Forelimb muscle (tissue), 1 donor: ENCODE measurements at regions not wholly inside any gene's neighbourhood (a gene's known extent, or its start where the extent isn't known, plus 50 kb on each side); places are given as distances from the start of the nearest gene placed in this dataset.

Experiments used
- DNase-seq: peaks from one replicate; pipeline ENCODE4 v3.0.0-alpha.2; 2013; ENCODE audit warnings: low read depth

DNA sequence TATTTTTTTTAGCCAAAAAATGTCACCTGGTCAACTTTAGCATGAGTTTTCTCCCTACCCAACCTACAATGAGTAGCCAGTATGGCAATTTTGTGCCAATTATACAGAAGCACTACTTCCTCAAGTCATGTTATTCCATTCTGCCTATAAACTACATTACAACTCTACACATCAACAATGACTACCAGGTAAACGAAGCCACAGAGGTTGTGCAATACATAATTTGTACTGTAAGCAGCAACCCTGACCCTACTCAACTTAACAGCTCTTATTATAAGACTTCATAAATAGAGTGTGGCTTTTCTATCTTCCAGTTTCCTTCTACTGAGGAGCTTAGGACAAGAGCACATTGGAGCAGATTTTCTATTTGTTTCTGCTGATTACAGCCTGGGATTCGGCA lies 160.5 kb downstream of the HS3ST1 start:
- no peak for DNase-seq

DNA sequence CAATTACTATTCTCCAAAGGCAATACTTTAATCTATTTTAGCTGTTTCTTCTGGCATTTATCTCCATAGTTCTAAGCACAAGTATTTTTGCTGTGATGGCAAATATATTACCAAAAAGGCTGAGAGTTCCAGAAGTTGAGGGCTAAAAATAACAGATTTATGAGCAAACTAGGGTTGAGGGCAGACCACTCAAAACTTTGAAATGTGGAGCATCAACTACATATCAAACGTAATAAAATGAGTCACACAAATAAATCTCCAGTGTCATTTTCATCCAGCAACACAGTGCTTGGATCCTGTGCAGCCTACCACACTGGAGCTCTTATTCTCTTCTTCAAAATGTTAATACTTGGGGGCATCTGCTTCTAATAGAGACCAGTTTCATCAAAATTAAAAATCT lies 163.9 kb downstream of the HS3ST1 start:
- no peak for DNase-seq

DNA sequence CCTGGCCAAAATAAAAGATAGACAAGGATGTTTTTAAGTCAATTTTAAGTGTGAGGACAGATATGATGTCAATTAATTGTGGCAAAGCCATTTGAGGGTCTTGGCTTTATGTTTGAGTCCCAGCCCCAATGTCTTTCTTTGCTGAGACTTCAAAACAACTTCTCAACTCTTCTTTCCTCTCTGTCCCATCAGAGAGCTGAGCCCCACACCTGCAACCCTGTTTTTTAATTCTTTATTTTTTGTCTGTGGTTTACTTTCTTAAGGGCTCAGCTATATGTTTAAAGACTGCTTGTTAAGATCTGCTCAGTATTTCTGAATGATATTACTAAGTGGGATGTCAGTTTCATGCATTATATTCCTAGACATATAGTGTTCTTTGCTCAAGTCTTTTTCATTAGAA lies 164.3 kb downstream of the HS3ST1 start:
- DNase-seq = no peak

DNA sequence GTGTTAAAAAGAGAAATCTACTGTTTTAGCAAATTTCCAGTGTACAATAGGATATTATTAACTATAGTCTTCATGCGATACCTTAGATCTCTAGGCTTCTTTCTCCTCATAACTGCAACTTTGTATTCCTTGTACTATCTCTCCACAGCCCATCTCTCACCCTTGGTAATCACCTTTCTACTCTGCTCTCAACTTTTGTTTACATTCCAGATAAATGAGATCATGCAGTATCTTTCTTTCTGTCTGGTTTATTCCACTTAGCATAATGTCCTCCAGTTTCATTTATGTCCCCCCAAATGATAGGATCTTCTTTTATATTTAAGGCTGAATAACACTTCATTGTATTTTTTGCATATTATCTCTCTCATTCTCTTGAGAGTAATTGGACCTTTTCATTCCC lies 165.5 kb downstream of the HS3ST1 start:
- DNase-seq = no peak

DNA sequence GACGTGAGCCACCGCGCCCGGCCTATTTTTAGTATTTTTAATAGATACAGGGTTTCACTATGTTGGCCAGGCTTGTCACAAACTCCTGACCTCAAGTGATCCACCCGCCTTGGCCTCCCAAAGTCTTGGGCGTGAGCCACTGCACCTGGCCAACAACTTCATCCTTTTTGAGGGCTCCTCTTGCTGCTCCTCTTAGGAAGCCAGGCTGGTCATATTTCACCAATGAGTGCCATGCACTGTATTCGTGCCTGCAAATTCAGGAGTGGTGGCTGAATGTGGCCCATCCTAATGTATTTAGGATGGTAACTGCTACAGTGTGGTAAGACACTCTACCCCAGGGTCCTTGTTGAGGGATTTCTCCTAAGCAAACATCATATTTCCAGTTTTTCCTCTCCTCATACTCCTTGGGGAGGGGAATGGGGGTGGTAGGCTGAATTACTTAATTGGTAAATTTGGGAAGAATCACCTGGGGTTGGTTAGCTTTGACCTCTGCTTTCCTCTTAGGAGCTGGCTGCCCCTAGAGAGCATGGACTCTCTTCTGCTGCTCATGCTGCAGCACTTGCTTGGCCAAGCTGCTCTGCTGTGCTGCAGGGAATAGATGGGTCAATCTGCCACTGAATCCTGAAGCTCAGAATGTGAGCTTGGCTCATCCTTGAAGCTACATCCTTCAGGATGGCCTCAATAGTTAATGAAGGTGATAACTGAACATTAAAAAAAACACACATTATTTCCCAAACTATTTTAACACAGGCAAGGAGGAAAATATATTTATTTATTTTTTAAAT lies 167.4 kb downstream of the HS3ST1 start:
- no peak for DNase-seq

DNA sequence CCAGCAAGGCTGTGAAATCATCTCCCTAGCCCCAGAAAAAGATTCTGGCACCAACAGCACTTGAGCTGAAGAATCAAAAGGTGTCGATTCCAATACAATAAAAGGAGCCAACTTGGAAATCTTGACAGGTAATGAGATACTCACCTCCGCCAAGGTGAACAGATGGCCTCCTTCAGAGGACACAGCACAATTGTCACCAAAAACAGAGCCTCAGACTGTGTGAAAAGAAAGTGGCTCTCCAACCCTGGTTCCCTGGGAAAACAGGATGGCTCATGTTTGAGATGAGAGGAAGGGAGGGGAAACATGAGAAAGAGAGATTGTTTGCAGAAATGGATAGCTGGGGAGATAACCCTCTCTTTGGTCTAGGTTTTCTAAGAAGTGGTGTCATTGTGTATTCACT lies 168.9 kb downstream of the HS3ST1 start:
- DNase-seq = no peak

DNA sequence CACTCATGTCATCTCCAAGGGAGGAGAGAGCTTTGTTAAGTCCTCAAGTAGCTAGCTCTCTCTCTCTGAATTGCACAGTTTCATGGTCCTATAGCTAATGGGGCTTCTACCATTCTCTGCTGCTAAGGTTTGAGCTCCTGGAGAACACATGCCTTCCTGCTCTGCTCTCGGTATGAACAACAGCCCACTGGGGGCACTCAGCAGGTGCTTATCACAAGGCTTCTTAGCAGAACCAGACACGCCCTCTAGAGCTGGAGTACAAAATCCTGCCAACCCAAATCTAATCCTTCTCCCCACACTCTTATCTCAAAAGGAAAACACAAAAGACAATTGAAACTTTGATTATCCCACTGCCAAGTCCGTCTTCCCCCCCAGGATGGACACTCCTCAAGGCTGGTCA lies 176.5 kb downstream of the HS3ST1 start:
- DNase-seq = no peak

DNA sequence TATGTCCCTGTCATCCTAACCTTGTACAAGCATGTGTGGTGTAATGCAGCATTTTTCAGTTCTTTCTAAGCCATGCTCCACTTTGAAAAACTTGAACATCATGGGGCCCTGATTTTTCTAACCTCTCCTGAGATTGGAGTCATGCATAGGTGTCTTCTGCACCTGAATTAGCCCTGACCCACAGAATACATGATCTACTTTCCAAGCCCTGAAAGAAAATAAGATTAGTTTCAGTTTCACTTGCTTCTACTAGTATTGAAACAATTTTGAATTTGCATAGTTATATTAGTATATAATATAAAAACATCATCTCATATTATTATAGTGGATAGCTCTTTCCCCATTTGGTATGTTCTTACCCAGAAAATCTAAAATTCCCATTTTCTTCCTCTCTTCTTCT lies 178.2 kb downstream of the HS3ST1 start:
- no peak for DNase-seq

DNA sequence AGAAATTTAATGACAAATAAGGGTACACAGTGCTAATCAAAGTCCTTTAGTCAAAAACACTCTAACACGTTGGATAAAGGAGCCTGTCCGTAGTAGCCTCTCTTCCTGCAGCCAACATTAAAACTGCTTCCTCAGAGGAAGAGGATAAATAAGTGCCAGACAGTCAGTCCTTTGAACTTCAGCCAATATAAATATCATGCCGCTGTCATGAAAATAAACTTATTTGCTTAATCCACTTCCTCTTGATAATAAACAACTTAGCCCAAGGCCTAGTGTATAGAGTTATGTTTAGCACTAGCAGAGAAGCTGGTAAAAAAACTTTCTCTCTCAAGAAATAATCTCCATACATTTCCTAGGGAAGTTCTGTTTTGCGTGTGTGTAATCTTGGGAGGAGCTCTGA lies 196.7 kb downstream of the HS3ST1 start:
- DNase-seq = no peak

DNA sequence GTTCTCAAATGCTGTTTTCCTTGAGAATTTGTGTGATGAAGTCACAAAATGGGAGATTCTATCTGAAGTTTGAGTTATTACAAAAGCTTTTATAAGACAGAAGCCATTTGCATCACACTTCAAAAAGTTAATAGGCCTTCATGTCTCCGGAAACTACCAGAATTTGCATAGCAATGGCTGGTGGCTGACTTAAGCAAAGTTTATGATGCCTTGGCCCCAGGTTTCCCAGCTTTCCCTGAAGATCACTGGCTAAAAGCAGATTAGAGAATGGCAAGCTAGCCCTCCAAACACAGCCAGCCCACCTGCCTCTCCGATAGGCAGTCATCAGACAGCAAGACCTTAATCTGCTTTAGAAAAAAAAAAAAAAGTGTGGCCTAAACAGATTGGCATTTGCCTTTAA lies 197.8 kb downstream of the HS3ST1 start:
- no peak for DNase-seq

DNA sequence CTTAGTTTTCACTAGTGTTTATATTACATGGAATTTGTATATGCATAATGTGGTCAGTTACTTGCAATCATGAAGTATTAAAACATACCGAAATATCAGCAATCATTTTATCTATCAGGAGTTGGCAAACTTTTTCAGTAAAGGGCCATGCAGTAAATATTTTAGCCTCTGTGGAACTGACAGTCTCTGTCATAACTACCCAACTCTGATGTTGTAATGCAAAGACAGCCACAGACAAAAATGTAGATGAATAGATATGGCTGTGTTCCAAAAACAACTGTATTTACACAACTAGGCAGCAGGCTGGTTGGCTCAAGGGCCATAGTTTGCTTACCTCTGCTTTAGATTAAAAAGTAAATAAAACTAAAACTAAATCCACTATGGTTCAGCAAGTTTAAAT lies 200.2 kb downstream of the HS3ST1 start:
- no peak for DNase-seq

DNA sequence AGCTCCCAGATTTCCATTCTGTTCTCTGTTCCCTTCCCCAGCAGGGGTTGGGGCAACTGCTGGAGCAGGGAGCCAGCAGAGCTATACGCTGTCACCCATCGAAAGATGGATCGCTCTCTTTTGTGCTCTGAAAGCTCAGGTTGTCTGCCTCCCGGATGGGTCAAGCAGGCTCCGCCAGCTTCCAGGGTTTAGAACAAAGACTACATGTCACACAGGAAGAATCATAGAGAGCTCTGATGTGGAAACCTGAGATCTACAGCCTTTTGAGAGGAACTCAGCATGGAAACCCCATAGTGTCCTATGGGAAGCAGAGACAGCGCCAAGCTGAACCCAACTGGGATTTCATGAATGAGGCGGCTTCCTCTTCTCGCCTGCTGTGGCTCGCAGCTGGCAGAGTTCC lies 205.4 kb downstream of the HS3ST1 start:
- DNase-seq = no peak

DNA sequence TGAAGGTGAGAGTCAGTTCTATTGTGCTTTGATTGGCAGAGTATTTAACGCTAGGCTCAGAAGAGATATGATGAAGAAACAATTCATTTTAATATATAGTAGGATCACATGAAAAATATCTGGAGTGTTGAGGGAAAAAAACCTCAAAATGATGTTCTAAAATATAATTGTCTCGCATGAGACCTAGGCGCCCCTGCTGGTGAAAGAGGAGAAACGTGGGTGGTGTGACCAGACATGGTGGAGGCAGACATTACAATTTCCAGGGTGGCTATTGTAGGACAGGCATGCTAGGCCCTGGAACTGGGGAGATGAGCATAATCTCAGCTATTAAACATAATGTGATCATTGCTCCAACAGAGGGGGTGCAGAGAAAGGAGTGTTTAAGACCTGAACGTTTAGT lies 210.0 kb downstream of the HS3ST1 start:
- DNase-seq = no peak

DNA sequence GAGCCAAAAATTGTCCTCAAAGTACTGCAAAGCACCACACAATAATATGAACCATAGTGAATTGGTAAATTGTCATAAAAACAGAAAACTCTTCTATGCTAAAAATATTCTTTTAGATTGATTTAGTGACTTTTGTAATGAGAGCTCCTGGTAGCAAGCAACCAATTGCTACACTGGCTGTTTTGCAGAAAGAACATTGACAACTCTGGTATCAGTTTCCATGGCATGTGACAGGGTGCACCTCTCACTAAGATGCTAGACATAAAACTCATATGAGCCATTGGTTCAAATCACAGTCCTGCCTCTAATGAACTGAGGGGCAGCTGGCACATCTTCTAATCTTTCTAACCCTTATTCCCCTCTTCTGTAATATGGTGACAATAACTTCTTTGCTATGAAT lies 212.2 kb downstream of the HS3ST1 start:
- DNase-seq = no peak

DNA sequence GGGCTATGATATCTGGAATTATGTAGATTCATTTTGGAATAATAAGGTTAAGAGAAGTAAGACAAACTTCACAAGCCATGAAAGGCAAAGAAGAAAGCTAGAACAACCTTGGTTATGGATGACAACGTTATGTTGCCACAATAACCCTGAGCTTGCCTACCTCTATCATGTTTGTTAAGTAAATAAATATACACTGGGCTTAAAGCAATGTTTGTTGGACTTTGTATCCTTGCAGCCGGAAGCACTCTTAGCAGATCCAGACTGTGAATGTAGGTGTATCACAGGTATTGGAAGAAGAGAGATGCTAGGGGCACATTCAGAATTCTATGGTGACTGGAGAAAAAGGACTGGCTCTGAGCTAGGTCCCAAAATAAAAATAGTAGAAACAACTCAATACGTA lies 214.4 kb downstream of the HS3ST1 start:
- no peak for DNase-seq

DNA sequence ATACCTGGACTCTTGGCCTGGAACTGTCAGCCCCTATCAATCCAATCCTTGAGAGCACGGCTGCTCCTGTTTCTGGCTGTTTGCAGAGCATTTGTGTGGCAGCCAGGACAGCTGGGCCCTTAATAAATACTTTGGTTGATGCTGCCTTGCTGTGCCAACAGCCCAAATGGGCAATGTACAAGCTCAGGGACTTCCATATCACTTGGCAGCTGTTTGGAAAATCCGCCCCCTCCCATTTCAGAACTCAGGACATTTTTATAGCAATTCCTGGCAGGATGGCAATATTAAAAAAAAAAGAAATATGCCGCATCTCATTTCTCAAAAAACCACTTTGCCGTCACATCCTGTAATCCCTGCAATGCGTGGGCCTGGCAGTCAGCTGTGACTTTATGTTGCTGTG lies 218.9 kb downstream of the HS3ST1 start:
- no peak for DNase-seq

DNA sequence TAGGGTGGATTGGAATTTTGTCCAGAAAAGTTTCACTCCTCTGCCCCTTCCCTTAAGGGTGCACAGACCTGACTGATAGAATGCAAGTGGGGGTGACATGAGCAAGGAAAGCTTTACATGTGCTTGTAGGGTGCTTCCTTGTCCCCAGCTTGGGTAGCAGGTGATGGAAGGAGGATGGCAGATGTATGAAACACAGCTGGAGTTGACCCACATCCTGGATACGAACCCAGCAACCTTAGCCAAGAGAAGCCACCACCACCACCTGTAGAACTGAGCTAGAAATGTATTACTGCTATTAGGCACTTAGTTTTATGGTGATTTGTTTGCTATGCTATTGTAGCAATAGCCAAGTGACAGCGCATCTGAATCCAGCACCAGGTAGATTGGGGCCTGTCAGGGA lies 227.4 kb downstream of the HS3ST1 start:
- no peak for DNase-seq

DNA sequence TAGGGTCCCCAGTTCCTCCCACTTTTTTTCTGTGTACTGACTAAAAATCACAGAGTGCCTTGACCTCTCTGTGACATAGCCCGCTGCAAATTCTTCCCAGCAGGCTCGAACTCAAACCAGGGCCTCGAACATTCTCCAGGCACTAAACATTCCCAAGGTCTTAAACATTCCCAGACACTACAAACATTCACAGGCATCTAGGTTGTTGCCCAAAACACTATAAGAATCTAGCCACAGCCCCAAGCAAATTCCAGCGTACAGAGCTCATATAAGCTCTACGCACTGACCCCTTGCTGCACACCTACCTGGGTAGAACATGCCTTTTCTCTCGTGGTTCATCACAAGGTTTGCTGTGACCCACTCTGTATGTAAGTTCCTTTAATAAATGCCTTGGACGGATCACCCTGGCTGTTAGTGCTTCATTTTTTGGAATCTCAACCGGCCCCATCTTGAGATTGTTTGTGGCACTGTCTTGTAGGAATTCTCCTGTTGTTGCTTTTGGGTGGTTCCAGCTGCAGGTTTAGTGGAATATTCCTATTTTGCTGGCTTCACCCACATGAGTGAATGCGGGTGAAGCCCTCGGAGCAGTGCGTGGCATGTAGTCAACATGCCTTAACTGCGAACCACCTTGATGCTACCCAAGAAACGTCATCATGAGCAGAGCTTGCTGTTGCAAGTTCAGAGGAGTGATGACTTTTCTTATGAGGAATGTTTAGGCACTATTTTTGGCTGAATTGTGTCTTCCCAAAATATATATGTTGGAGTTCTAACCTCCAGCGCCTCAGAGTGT lies 230.0 kb downstream of the HS3ST1 start:
- no peak for DNase-seq

DNA sequence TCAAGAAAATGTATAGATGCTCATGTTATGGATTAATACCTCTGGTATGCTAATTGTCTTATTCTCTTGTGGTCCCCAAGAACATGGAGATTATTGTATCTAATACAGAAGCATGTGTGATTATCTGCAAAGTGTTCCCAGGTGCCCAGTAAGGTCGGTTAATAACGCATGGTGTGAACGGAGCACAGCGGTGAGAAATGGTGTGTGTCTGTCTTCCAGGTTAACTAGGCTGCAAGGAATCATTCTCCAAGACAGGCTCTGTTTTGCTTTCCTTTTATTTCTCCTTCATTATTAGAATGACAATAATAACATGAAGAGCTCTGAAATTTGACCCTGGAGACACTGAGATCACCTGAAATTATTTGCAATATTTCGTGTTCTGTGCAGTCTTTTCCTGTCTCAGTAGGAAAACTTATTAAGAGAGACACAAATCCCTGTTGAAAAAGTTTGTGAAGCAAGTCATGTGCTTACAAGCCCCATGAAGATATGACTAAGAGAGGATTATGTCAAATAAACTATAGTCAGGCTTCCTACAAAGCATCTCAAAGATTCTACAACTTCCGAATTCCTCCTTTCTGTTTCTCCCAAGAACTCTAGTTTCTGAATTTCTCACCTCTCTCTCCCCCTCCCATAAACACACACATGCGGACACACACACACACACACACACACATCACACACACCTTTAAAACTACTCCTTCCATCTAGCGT lies 230.9 kb downstream of the HS3ST1 start:
- no peak for DNase-seq

DNA sequence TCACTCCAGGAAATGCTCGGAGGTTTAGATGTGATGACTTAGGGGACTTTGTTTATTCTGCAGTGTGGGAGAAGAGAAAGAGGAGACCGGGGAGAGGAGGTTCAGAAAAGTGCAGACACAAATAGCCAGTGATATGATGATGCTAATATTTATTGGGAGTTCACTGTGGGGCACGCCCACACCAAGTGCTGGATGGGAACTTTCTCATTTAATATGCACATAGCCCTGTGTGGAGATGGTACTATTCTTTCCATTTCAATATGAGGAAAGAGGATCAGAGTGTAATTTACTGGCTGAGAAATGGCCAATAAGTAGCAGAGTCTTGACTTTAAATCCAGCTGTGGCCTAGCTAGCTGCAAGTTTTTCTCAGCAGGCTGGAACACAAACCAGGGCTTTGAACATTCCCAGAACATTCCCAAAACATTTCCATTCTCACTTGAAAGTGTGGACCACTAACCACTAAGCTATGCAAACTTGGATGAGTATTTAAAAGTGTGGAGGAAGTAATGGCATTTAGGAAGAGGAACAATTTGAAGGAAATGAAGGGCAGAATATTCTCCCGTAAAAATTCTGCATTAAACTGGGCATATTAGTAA lies 231.7 kb downstream of the HS3ST1 start:
- DNase-seq = no peak

DNA sequence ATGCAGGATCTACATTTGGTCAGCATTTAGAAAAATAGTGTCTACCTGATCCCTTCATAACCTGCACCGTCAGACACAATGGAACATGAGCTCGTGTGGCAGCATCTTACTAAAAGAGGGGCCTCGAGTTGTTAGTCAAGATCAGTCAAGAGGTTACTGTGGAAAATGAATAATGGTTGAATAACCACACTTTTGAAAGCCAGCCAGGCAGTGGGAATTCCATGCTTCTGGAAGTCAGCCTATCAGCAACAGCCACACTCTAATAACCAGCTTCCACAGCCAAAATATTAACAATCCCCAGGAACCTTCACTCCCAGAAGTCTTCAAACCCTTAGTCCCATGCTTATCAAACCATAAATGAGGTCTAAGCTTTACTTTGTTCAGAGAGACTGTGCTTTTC lies 234.3 kb downstream of the HS3ST1 start:
- DNase-seq = no peak

DNA sequence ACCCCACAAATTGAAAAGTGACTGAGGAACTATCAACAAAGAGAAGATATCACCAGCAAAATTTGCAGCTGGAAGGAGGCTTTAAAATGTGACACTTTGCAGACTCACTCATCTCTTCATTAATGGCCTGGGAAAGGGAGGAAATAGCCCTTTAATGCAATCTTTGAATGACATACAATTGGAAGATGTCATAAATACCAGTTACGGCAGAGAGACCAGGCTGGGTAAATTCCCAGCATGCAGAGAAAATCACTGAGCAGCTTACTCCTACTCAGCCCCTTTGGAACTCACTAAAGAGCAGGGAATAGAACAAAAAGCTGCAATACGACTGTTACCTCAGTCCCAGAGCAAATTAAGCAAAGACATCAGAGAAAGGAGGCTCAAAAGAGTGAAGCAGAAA lies 238.9 kb downstream of the HS3ST1 start:
- DNase-seq = no peak
